GM18867 (cell line): ENCODE measurements at regions not wholly inside any gene's neighbourhood (a gene's known extent, or its start where the extent isn't known, plus 50 kb on each side); places are given as distances from the start of the nearest gene placed in this dataset.
"Not testable (repeated sequence)": the region's sequence is repeated elsewhere in the genome, so short reads cannot be mapped to it uniquely, and the experiment has no call there.

Experiments used
- ATAC-seq: cut with Tn5 transposase; IDR thresholded peaks from one replicate; pipeline ENCODE4 v1.9.1; 2021; ENCODE audit warnings: mild to moderate bottlenecking, moderate library complexity; ENCODE audit not compliant: unreplicated experiment

GRCh38 chr2:149885946-149886345, 298.4 kb upstream of the MMADHC start:
- ATAC-seq = no peak

- no peak for ATAC-seq
These were observed 297.9 kb upstream of the MMADHC start for GRCh38 chr2:149885468-149885867.

GRCh38 chr2:149884871-149885270, 297.3 kb upstream of the MMADHC start:
- ATAC-seq = no peak

GRCh38 chr2:149877913-149878312, 290.3 kb upstream of the MMADHC start:
- ATAC-seq = no peak

GRCh38 chr2:149877074-149877473, 289.5 kb upstream of the MMADHC start:
- no peak for ATAC-seq

GRCh38 chr2:149873936-149874335, 286.4 kb upstream of the MMADHC start:
- ATAC-seq = no peak

GRCh38 chr2:149872638-149873150, 285.1 kb upstream of the MMADHC start:
- no peak for ATAC-seq

- ATAC-seq = no peak
These were observed 284.5 kb upstream of the MMADHC start for GRCh38 chr2:149872041-149872440.

GRCh38 chr2:149871091-149871885, 283.7 kb upstream of the MMADHC start:
- no peak for ATAC-seq

- ATAC-seq = no peak
These were observed 275.7 kb upstream of the MMADHC start for GRCh38 chr2:149863227-149863626.

GRCh38 chr2:149861034-149861433, 273.5 kb upstream of the MMADHC start:
- no peak for ATAC-seq

GRCh38 chr2:149860276-149860921, 272.8 kb upstream of the MMADHC start:
- no peak for ATAC-seq

GRCh38 chr2:149858901-149859634, 271.5 kb upstream of the MMADHC start:
- ATAC-seq = no peak

GRCh38 chr2:149858216-149858615, 270.6 kb upstream of the MMADHC start:
- no peak for ATAC-seq

GRCh38 chr2:149857344-149857743, 269.8 kb upstream of the MMADHC start:
- ATAC-seq = no peak

GRCh38 chr2:149855859-149856258, 268.3 kb upstream of the MMADHC start:
- ATAC-seq = not testable (repeated sequence)

- no peak for ATAC-seq
These were observed 262.0 kb upstream of the MMADHC start for GRCh38 chr2:149849591-149849990.

GRCh38 chr2:149849136-149849535, 261.6 kb upstream of the MMADHC start:
- no peak for ATAC-seq

GRCh38 chr2:149841396-149841795, 253.8 kb upstream of the MMADHC start:
- no peak for ATAC-seq

GRCh38 chr2:149832324-149832723, 244.7 kb upstream of the MMADHC start:
- ATAC-seq = no peak

GRCh38 chr2:149828520-149829210, 241.1 kb upstream of the MMADHC start:
- ATAC-seq = no peak
